Inferior parietal cortex (tissue), 1 donor: ENCODE measurements at regions not wholly inside any gene's neighbourhood (a gene's known extent, or its start where the extent isn't known, plus 50 kb on each side); places are given as distances from the start of the nearest gene placed in this dataset.

Source experiments
- DNase-seq: peaks from one replicate; pipeline ENCODE4 v3.0.0-alpha.2; 2016; ENCODE audit errors: extremely low spot score

DNA sequence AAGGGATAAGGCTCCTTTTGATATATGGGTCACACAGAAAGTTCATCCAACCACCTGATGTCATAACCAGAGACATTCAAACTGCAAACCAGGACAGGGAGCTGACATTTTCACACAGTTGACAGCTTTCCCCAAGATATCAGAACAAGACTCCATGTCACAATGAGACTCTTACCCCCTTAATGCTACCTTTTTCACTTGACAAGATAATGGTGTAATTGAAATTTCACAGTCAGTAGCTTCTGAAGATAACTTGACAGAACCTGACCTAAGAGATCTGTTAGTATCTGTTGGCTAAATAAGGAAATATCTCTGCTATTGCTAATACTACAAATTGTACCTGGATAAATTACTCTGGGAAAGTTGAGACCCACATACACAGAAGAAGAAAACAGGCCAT is 187.3 kb downstream of the C12orf50 start:
- no peak for DNase-seq

DNA sequence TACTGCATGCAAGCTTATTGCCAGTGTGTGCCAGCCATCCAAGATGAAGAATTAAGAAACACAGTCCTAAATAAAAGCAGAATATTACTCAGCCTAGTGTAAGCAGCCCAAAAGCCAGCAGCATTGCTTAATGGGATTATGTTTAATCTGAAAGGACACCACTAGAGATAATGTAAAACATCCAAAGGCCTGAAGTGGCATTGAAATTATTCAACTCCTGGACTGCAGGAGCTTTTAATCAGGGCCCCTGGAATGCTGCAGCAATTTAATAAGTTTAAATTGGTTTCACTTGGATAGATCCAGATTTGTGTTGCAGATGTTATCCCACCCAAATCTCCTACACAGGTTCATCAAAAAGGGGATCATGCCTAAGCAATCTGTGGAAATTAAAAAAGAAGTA is 193.0 kb downstream of the C12orf50 start:
- DNase-seq, result no peak

DNA sequence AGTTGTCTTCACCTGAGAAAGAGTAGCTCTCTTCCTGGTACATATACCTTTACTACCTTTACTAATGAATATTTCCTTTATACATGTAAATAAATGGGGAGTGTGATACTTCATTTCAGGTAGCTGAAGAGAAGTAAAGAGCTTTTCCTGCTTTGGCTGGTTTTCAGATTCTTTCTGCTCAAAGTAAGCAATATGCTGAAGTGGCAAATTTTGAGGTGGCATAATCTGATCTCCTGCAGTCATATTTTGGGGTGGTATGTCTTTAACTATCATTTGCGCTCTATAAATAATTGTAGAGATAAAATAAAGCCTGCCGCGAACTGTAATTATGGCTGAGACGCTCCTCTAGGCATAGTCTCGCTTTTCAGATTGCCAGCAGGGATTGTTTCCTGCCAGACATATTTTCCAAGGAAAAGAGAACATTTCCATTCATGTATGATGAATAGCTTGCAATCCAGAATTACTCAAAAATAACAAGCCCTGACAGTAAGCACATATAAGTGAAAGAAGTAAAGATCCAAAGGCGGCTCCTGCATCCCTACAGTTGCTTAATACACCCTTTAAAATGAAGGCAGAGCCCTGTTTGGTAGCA is 200.7 kb downstream of the C12orf50 start:
- no peak for DNase-seq

DNA sequence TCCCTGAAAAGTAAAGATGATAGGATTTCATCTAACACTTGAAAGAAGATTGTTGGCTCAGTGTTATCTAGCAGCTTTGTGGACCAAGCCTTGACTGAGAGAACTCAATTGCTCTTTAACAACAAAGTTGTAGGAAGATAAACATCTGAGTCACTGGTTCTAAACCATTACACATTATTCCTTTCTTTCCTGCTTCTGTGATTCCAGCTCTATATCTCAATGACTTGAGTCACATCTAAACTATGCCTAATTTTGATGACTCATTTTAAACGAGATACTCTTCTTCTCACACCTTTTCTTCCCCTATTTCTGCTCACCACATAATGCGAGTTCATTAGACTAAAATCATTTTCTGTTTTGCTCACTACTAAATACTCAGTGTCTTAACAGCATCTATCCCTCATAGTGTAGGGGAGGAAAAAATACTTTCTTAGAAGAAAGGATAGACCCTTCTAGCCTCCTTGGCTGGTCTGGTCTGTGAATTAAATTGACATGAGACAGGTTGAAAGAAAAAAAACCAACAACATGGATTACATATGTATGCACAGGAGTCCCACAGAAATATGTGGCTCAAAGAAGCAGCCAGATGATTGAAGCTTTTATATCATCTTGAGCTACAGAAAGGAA is 201.4 kb downstream of the C12orf50 start:
- DNase-seq, result no peak

DNA sequence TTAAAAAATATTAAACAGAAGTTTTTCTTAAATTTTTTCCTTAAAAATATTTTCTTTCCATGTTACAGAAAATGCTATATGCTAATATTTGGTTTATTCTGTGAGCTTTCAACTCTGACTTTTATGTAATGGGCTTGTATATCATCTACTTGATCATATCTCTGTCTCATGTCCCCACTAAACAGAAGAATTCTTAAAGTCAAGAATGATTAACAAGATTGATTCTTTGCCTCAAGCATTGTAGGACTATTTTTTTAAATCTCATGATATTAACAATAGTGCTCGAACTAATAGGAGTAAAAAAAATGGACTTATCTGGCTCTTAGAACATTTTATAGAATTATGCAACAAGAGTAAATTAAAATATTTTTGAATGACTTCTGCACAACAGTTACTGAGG is 206.3 kb downstream of the C12orf50 start:
- DNase-seq, result no peak

DNA sequence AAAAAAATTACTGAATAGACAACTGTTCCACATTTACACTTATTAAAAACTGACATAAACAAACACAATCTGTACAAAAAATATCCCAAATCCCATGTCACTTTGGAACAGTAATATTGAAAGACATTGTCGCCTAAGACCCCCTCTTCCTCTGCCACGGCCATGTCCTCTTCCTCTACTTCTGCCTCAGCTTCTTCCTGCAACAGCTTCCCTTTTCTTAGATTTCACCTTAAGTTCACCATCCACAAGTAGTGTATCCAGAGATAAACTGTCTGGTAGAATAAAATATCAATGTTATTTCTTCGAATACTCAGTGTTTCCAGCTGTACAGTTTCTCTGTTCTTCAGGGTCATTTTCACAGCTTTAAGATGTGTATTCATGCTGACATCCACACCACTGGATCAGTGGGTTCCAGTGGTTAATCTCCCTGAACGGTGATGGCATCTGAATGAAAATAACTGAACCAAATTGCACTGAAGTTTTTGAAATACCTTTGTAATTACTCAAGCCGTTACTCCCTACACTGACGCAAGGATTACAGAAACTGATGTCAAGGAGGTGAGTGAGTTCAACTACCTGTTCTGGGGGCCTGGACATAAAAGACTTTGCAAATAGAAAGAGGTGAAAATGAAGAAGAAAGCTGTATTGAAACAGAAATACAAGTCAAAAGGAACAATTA is 208.5 kb downstream of the C12orf50 start:
- DNase-seq, result no peak

DNA sequence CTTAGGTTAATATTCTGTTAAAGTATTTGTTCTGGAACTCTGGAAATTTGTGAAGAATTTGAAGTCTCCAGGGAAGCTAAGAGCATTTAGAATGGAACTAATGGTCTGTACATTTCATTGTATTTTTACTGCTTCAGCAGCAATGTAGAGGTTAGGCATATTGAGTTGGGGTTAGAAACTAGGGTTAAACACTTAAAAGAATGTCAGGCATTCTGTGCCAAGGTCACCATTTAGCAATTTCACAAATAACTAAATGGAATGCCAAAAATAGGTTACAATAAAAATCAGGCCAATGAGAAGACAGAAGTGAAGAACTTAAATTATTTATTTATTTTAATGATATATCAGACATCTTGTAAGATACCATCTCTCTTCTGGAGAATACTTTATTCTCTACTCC is 210.8 kb downstream of the C12orf50 start:
- no peak for DNase-seq

DNA sequence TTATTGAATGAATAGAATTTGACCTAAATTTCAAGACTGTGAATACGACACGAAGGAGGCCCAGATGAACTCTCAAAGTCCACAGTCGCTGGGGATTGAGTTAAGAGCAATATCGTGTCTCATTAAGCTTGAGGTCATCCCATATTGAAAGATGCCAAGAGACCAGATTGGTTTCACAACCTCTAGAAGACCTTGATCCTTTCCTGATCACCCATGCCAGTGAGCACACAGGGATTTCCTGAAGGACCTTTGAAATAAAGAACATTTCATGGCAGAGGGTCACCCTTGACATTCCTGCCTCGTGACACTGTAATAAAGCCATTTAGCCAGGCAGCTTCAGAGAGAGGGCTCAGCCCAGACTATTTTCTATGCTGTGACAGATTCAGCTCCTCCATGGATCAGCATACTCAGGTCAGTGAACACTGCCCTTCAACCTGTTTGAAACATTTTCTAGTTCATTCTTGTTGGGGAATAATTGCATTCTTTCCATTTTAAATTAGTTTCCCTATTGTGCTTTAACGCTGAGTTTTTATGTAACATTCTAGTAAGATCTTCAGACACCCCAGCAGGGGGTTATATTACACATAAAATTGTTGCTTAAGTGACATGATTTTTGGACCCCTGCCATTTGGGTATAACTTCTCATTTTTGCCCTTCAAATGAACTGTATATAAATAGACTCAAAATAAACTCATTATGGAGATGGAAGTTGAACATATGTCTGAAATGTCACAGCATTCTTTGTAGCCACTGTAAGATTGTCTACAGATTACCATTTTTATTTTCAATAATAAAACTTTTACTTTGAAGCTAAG is 213.2 kb downstream of the C12orf50 start:
- DNase-seq, result no peak

DNA sequence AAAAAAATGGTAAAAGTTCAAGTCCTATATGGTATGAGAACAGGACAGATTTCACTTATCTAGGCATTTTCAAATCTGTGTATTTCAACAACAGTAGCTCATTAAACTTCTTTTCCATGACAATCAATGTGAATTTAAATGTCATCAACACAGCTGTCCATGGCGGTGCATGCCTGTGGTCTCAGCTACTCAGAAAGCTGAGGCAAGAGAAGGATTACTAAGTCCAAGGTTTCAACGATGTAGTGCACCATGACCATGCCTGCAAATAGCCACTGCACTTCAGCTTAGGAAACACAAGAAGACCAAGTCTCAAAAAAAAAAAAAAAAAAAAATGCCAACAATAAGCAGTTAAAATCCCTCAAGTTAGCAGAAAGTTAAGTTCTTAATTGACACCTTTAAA is 214.6 kb downstream of the C12orf50 start:
- no peak for DNase-seq

DNA sequence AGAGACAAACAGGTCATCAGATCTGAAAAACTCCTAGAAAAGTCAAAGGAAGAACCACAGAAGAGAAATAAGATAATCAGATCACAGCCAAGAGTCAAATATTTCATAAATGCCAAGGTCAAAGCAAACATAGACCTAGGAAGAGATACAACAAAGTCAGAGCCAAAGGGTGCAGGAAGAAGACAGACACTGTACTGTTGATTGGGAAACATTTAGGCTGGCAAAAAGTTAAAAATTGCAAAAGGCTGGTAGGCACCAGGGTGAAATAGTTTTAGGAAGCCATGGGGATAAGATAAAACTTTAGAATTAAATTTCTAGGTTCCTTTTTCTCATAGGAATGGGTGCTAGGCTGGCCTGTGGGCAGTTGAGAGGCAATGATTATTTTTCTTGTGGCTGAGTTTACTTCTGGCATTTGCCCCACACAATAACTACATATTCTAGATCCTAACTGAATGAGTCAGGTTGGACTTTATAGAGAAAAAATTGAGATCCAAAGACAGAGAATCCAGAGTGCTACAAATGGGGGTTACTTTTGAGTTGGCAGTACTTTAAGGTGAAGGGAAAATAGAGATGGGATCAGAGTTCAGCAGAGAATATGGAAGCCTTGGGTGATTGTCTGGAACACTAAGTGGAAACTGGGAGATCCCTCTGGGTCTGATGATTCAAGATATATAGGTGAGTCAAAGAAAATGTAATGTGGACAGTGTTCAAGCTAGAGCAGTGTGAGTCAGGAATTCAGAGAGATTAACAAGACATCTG is 215.5 kb downstream of the C12orf50 start:
- no peak for DNase-seq

DNA sequence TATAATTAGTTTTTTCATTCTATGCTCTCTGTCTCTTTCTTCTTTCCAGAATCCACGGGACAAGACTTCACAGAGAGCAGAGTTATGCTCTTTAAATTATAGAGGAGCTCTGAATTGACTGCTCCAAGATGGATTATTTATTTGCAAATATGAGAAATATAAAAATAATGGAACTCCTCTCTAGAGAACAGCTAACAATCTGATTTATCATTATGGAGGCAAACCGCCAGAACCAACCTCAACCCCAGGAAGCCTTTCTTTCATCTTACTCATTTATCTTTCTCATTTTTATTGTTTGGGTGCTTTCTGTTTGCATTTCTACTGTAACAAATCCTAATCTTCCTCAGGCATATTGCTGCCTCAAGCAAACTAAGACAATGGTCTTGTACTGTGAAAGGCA is 216.5 kb downstream of the C12orf50 start:
- DNase-seq, result no peak

DNA sequence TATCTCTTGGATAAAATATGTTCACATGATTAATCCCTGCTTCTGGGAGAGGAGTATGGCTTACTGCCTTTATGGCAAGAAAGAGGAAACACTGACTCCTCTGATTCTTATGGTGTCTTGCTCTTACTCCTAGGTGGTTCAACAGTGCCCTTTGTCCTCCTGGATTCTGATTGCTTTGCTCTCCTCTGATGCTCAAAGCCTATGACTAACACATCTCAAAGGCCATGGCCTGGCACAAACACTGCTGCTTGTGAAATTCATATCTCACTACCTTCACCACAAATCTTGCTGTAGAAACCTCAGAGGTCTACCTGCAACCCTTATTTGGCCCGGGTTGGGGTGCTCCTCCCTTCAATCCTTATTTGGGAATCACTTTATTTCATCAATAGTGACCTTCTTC is 217.2 kb downstream of the C12orf50 start:
- no peak for DNase-seq

DNA sequence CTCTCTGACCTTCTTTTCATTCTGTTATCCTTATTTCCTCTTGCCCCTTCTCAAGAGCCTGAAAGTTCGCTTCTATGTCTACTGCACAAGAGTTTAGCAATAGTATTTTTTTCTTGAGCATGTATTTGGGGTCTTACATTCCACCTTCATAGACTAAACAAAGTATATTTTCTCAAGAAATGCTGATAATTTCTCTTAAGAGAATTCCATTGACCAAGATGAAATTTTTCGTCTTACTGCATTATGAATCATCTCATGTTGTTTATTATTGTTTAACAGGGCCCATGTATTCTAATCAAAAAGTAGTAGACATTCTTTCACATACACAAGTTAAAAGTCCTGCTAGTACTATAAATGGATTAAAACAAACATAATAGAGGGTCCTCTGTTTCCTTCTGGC is 219.3 kb downstream of the C12orf50 start:
- no peak for DNase-seq

DNA sequence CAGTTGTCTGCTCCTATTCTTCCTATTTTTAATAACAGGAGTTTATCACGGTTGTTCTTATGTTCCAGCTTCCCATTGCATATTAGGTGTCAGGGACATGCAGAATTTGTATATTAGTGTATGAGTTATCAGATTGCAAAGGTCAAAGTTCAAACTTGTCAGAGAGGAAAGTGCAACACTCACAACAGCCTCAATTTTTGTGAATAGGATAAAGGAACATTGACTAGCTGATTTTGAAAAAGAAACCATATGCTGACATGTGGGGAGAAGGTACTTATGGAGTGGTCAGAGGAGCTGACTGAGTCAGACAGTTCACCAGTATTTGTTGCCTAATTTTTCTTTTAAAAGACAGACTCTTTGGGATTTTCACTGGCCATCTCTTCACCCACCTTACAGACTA is 222.1 kb downstream of the C12orf50 start:
- DNase-seq, result no peak

DNA sequence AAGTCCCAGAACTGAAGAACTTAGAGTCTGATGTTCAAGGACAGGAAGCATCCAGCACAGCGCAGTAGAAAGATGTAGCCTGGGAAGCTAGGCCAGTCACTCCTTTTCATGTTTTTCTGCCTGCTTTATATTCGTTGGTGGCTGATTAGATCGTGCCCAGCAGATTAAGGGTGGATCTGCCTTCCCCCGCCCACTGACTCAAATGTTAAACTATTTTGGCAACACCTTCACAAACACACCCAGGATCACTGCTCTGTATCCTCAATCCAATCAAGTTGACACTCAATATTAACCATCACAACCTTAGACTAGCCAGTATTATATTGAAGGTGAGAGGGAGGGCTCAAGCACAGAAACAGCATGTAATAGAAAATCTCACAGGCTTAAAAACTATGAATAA is 222.9 kb downstream of the C12orf50 start:
- DNase-seq, result no peak

DNA sequence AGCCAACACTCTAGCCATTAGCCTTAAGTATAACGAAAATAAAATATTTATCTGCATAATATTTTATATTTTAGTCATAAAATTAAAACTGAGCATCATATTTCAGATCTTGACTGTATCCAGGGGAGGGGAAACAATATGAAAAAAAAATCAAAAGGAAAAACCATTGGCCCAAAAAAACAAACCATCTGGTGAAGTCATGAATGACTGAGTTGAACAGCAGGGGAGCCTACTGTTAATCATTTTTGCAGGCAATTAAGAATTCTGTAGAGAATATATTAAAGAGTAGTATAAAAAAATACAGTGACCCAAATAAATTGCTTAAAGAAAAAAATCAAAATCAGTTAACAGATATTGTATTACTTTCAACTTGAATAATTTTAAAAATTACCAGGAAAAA is 224.8 kb downstream of the C12orf50 start:
- DNase-seq, result no peak

DNA sequence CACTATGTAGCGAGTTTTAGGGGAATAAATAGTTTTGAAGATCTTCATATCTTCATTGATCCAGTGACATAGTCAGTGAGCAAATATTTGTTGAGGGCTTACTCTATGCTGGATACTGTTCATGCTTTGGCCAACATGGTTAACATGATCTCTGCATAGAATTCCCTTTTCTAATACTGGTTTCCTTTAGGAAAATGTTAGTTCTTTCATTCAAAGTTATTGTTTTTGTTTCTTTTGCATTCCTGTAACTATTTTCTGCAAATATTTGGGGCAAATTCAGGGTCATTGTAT is 226.5 kb downstream of the C12orf50 start:
- DNase-seq, result no peak

DNA sequence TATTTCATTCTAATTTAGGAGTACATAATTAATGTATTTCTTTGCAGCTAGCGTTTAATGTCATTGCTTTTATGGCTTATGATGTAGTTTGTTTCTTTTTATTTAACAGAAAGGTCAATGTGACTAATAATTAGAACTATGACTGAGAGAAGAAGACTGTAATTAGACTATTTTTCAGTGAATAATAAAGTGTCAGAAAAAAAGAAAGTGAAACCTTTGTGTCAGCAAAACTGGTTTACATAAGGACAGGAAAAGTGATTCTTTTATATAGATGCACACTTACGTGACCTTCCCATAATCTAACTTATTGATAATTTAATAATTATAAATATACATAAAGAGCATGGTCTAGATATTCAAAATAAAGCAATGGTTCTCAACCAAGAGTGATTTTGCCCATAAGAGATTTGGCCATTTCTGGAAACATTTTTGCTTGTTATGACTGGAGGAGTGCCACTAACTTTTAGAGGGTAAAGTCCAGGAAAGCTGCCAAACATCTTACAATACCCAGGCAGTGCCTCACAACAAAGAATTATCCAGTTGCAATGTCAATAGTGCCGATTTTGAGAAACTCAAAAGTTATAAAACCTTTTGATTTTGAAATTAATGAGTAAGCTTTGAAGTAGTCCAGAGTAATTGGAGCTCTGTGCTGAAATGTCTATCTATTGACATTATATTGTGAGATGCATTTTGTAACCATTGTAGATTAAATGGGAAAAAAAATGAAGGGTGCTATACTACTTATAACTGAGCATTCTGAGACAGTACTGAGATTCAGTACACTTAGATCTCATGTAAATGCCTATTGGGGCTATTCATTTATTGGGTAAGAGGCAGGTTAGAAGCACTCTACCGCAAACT is 227.1 kb downstream of the C12orf50 start:
- no peak for DNase-seq

DNA sequence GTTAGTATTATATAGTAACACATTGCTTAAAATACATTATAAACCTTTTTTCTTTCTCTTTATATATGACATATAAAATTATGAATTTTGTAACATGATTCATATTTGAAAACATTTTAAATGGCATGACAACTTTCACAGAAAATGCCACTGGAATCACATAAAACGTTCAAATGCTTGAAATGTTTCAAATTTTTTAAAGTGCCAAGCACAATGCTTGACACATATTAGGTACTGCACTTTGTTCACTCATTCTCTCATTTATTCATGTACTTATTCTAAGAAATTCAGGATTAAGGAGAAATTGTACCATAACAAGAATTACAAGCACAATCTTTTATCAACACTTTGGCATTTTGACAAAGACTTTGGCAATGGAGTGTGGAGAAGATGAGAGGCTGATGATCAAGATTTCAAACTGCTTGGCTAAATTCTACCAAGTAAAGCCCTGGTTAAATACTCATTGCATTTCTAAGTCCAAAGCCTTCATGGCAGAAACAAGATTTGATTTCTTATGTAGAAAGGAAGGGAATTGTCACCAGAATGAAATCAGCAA is 232.2 kb downstream of the C12orf50 start:
- no peak for DNase-seq

DNA sequence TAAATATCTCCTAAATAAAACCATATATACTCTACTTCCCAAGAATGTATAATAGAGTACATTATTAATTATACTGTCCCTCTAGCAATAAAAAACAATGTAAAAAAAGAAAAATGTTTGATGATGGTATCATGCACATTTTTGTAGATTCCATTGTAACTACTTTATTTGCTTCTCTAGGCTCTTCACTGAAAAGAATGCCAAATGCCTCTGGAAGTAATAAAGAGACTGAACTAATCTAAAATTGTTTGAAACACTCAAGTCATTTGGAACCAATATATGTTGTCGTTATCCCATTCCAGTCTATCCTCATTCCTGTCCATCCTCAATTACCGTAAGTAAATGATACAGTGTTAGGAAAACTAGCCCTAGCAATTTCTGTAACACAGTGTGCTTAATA is 233.6 kb downstream of the C12orf50 start:
- no peak for DNase-seq

DNA sequence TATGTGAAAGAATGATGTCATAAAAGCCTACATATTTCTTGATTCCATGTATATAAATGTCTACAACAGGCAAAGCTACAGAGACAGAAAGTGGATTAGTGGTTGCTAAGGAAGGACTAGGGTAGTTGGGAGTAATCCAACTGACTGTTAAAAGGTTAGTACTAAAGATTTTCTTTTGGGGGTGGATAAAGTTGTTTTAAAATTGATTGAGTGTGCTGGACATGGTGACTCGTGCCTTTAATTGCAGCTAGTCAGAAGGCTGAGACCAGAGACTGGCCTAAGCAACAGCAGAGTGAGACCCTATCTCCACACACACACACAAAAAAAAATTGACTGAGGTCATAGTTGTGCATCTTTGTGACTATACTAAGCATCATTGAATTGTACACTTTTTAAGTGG is 234.3 kb downstream of the C12orf50 start:
- no peak for DNase-seq
